GM21390 (cell line): ENCODE measurements at regions not wholly inside any gene's neighbourhood (a gene's known extent, or its start where the extent isn't known, plus 50 kb on each side); places are given as distances from the start of the nearest gene placed in this dataset.

Experiments
- ATAC-seq: cut with Tn5 transposase; IDR thresholded peaks from one replicate; pipeline ENCODE4 v1.9.1; 2021; ENCODE audit not compliant: unreplicated experiment

DNA sequence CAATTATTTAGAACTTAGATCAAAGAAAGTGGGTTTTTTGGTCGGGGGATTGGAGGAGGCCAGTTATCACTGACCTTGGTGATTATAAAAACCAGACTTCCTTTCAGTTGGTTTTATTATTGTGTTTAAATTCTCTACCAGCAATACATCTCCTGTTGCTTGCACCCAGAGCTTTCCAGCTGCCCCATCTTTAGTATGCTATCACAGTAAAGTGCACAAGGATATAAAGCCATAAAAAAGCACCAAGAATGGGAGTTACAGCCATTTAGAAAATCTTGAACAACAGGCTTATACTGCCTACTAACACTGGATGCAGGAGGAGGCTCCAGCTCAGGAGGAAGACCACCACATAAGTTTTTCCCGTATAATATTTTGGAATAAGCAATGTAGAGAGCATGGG is 148.7 kb upstream of the OSR1 start:
- ATAC-seq: no peak

GRCh38 chr2:19505199-19506136 is 147.0 kb upstream of the OSR1 start:
- ATAC-seq: no peak

DNA sequence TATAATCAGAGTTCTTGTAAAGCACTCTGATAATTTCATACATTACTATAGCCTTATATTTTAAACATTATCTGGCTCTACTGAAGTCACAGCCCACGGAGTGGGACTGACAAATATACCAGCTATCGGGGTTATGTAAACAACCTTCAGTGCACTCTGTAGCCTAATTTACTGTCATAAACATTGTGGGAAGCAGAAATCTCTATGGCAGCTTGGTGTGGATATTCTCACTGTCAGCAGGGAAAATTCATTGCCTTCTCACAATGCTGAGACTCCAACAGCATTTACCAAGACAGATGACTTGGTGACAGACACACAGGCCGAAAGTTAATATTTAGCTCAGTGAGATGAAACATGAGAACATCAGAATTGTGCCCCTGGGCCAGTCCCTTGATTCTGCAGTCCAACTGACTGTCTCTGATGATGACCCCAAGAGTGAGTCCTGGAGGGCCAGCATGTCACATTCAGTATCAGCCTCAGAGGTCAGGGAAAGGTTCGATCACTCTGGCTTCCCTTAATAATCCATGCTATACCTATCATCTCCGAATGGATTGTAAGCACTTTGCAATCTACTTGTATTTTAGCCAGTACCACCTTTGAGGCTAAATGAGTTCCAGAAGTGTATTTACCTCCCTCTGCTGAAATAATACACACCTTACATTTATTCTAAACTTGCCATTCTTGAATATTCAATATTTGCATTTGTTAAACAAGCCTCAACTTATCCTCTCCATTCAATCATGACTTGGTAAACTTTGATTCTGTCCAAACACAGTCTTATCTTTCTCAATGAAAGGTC is 146.2 kb upstream of the OSR1 start:
- ATAC-seq: no peak

GRCh38 chr2:19503915-19504314 is 145.5 kb upstream of the OSR1 start:
- ATAC-seq: no peak

GRCh38 chr2:19503406-19503805 is 145.0 kb upstream of the OSR1 start:
- ATAC-seq: no peak

- no peak for ATAC-seq
These were observed 141.7 kb upstream of the OSR1 start for GRCh38 chr2:19500126-19500525.

- ATAC-seq: no peak
These were observed 138.2 kb upstream of the OSR1 start for GRCh38 chr2:19496646-19497045.

GRCh38 chr2:19494241-19494640 is 135.8 kb upstream of the OSR1 start:
- no peak for ATAC-seq

DNA sequence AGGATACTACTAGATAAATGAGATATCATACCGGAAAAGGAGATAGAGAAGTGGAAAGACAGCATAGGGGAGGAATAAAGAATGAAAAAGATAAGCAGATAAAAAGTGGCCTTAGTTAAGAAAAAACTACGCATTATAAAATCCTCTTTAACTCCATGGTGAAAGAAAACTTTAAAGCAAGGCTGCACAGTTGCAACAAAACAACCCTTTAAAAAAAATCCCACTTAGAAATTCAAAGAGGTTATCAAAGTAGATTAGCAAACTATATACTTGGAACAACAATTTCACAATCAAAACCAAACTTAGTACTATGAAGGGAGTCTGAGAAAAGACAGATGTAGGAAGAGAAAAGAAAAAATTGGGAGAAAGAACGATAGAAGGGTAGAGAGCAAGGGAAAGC is 133.4 kb upstream of the OSR1 start:
- ATAC-seq: no peak

DNA sequence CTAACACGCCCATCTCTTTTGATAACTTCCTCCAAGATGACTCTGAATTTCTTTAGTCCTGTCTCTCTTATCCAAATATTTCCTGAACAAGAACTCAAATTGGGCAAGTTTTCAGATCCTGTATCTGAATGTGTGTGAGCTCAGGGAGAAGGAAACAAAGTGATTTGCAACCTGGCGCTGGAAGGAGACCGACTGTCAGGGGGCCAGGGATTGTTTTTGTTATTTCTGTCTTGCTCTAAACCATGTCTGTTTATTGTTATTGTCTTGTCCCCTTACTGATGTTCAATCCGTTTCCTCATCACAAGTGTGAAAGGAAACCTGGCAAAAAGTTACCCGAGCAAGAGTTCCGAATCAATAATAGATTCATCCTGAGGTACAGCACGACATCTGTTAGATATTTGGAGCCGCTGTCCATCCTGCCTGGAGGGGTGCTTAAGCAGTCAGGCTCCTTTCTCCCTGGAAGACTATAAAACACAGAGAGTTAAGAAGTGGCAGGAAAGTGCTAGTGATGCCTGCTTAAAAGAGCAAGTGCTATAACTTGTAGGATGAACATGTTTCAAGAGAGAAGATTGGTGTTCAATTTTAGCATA is 132.5 kb upstream of the OSR1 start:
- no peak for ATAC-seq

DNA sequence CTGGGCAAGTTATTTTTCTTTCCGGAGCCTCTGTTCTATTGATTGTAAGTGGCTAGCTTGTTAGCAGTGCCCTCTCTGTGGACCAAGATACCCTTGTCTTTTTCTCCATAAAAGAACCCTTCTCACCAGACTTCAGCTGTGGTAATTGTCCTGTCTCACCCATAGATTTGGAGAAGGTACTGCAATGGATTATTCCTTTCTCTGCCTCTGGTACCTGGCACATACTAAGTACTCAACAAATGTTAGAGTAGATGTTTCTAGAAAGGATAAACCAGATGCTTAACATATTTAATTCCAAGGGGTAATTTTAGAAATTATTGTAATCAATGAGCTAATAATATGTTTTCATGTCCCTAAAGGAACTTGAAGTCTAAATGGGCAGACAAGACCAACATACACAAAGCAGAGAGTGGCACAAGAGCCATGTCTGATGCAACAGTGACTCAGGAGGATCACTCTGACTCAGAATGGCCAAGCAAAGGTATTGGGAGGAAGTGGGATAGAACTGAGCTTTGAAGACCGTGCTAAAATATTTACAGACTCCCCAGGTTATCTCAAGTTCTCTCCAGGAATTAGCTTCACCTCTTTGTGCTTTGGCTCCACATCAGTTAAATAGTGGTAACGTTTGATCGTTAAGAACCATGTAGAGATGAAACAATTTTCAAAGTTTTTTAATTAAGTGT is 129.7 kb upstream of the OSR1 start:
- peak; percentile 89 for ATAC-seq

DNA sequence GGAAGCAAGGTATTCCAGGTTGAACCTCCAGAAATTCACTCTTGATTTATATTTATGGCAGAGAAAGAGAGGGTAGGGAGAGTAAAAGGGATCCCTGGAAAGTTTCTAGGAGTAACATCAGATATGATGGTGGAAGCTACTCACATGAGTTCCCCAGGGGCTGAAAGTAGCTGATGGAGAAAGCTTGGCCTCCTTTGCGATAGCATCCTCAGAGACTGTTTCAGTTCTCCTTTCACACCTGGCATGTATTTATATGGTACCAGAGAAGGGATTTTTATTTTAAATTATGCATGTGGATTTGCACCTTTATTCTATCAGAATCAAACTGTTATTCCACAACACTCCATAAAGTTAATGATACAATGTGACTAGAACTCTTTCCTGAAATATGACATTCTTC is 126.3 kb upstream of the OSR1 start:
- ATAC-seq: peak; percentile 64

GRCh38 chr2:19480673-19481072 is 122.2 kb upstream of the OSR1 start:
- no peak for ATAC-seq

DNA sequence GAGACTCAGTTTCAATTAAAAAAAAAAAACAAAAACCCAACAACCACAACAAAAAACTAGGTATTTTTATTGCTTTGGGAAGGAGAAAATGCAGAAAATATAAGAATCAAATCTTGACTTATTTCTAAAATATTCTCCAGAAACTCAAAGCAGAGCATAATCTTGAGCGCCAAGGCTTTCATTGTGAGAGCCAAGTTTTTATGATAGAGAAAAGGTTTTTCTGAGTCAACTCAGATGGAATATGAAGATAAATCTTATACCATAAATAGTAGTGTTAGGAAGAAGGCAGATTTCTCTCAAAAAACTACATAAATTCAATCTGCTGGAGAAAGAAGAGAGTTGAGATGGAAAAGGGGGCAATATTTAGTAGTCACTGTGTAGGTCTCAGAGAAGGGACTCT is 121.2 kb upstream of the OSR1 start:
- no peak for ATAC-seq

DNA sequence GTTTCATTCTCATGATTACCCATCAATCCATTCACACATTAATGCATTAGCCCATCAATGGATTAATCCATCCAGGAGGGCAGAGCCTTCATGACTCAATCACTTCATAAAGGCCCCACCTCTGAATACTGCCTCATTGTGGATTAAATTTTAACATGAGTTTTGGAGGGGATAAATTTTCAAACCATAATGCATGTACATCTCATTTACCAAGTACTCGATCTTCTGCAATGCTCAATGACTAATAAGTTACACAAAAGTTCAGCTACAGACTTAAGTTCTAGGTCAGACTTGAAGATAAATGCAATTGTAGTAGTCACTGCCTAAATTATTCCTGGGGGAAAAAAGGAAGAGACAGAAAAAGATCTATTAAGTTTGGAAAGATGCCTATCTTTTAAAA is 120.0 kb upstream of the OSR1 start:
- no peak for ATAC-seq

- ATAC-seq: no peak
These were observed 117.9 kb upstream of the OSR1 start for GRCh38 chr2:19476327-19476726.

GRCh38 chr2:19474128-19474527 is 115.7 kb upstream of the OSR1 start:
- peak; percentile 98 for ATAC-seq

DNA sequence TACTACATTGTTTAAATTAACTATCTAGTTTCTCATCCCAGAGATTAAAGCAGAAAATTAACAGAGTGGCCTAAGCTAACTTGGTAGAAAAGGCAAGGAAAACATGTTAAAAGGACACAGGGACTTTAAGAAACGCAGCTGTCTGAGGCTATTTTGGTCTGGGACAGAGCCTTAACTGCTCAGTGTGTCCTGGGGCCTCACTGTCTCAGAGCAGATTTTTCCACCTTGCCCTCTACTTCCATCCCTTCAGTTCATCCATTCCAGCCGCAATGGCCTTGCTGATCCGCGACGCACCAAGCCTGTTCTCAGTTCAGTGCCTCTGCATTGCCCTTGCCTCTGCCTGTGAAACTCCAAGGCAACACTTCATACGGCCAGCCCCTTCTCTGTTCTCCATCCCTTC is 114.9 kb upstream of the OSR1 start:
- ATAC-seq: no peak

GRCh38 chr2:19472391-19472978 is 114.1 kb upstream of the OSR1 start:
- ATAC-seq: no peak

DNA sequence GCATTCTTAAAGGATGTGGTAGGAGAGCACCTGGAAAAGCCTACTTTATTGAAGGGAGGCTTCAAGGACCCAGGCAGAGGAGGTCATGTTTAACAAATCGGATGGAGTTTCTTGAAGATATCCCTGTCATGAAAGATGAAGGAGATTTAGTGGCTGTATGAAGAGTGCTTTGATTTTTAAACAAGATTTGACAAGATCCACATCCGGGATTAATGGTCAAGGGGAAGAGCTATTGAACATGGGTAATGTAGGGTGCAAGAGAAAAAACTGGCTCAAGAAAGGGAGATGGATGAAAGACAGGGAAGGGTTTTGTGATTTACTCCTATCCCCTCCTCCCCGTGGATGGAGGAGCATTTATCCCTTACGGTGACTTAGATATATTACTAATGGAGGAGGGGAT is 113.1 kb upstream of the OSR1 start:
- no peak for ATAC-seq

GRCh38 chr2:19465978-19466377 is 107.6 kb upstream of the OSR1 start:
- ATAC-seq: no peak
